SU-DHL-6 (cell line): ENCODE measurements at regions not wholly inside any gene's neighbourhood (a gene's known extent, or its start where the extent isn't known, plus 50 kb on each side); places are given as distances from the start of the nearest gene placed in this dataset.

ENCODE experiments used
- CTCF ChIP-seq: fragments of 200-600 bp; sonication (generic); IDR thresholded peaks from one replicate; pipeline ENCODE4 v1.5.1; 2017; ENCODE audit warnings: antibody characterized with exemption, mild to moderate bottlenecking, low read length, moderate library complexity; ENCODE audit not compliant: insufficient read depth, poor library complexity, severe bottlenecking
- EZH2phosphoT487 ChIP-seq: fragments of 200-600 bp; sonication (generic), shearing (Covaris generic); conservative IDR thresholded peaks from 2 replicates; pipeline ENCODE4 v1.6.1; 2018; ENCODE audit warnings: mild to moderate bottlenecking, antibody characterized with exemption, low read length, moderate library complexity, mixed read lengths

GRCh38 chr5:18601185-18601584 lies 966.9 kb downstream of the TAF11L14 start:
- no peak for TF ChIP-seq CTCF
- TF ChIP-seq EZH2phosphoT487 = no peak
